ENCODE measurements at regions not wholly inside any gene's neighbourhood (a gene's known extent, or its start where the extent isn't known, plus 50 kb on each side); places are given as distances from the start of the nearest gene placed in this dataset.
A peak's percentile ranks its signal among the peaks of the same experiment; 100 is the strongest.
"Not testable (repeated sequence)": the region's sequence is repeated elsewhere in the genome, so short reads cannot be mapped to it uniquely, and the experiment has no call there.

GRCh38 chr6:97459535-97459934 is 176.5 kb upstream of the MMS22L start:
- DNase-seq: no peak

DNA sequence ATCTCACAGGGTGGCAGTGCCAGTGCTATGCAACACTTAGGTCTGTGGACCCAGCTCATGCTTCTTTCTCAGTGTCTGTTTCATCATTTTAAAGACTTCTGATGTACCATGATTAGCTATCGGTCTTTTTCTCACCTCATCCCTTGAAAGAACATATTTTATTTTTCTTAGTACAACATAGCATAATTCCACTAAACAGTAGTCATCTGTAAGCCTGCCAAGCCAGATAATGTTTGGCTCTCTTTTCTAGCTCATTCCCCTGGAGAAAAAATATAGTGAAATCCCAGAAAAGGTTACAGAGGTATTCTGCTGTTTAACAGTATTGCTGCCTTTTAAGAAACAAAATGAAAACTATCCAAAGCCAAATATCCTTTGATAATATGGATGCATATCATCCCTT is 177.0 kb upstream of the MMS22L start:
- DNase-seq: no peak

DNA sequence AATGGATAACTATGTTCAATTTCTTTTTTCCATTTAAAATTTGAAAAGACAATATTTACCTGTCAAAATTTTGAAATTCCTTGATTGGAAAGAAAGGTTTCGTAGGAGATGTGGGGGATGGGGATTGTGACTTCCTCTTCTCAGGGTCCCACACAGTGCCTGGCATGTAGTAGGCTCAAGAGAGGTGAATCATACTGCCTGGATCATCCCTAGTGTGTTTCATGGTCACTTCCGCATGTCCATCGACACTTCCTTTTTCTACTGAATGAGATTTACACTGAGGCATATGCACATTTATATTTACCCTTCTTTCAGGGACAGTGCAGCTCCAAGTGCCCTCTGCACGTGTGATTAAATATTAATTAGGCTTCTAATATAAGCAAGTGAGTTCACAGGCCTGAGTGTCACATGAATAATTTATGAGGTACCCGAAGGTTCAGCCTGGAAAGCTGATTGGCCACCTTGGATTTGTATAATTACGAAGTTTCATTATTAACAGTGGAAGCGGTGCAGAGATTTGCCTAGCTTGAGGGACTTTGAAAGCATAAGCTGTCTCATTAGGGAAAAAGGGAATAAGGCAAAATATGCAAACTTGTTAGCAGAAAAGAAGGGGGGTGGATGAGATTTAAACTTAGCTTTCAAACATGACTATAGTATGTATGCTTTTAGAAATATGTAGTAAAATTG is 177.5 kb upstream of the MMS22L start:
- no peak for DNase-seq

GRCh38 chr6:97461218-97461617 is 178.2 kb upstream of the MMS22L start:
- DNase-seq: no peak

DNA sequence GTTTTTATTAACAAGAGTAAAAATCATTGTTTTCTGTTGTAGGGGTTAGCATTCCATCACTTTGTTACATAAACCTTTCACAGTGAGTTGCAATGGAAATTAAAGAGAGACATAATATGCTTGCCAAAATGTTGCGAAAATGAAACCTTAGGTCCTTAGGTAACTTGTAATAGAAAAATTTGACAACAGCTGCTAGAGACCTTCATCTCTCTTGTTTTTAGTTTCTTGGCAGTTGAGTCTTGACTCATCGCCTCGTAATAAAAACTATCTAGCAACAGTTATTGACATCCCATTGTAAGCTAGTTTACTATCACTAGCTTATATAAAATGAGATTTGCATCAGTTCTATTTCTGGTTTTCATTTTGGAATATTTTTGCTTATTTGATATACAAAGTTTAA is 179.0 kb upstream of the MMS22L start:
- DNase-seq: no peak

DNA sequence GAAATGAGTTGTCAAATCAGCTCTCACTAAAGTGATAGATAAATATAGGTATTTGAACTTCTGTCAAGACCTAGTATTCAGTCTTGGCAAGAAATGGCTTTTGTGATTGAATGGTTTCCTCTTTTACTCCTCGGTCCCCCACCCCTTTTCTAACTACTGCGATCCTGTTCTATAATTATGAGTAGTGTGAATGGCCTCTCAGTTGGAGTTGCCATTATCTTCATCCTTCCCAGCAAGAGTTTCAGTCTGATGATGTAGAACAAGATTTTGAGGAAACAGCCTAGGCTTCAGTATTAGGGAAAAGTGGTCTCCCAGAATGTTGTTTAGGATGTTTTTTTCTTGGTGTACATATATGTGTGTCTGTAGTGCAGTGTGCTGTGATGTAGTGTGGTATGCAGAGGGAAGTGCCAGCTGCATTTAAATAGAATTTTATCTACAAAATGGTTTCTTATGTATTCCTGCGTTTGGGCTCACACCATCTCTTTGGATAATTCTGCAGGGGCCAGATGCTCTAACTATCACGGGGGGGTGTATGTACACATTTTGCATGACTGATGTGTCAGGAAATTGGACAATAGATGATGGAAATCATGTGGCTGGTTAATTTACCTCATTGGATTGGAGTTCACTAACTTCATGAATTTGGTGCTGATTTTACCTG is 180.1 kb upstream of the MMS22L start:
- DNase-seq: no peak

- no peak for DNase-seq
Observed at GRCh38 chr6:97465877-97466561, 183.0 kb upstream of the MMS22L start.

- no peak for DNase-seq
Observed at GRCh38 chr6:97468981-97469380, 186.0 kb upstream of the MMS22L start.

- DNase-seq: no peak
Observed at GRCh38 chr6:97469451-97469850, 186.4 kb upstream of the MMS22L start.

DNA sequence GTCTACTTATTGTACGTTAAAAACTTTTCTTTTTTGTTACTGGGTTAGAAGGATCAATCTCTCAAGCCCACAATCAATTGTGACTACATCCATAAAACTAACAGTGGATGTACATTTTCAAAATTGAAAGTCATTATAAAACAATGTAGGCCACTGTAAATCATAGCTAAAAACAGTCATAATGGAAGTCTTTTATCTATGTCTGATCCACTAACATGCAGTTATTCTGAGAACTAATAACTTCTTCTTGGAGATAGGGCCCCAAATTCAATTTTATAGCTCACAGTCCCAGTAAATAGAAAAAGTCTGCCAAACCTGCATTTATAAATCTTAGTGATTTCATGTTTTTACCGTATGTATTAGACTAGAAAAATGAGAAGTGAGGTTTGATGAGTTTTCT is 187.3 kb upstream of the MMS22L start:
- DNase-seq: no peak

DNA sequence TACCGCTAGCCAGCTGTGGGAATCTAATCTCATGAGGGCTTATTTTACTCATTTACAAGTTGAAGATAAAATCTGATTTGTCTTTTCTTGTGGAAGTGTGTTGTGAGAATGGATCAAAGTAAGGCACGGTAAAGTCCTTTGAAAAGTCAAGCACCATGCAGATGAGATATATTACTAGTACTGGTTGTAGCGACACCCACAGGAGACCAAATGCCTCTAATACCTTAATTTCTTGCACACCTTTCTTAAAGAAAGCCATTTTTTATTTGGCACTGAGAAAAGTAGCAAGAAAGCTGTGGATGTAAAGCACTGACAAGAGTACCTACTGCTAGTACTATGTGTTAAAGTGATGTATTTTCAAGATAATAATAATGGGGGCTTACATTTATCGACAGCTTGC is 191.0 kb upstream of the MMS22L start:
- DNase-seq: no peak

- peak; percentile 65 for DNase-seq
Observed at GRCh38 chr6:97497713-97498331, 214.8 kb upstream of the MMS22L start.

- no peak for DNase-seq
Observed at GRCh38 chr6:97501853-97502252, 218.8 kb upstream of the MMS22L start.

- DNase-seq: no peak
Observed at GRCh38 chr6:97508646-97509045, 225.6 kb upstream of the MMS22L start.

DNA sequence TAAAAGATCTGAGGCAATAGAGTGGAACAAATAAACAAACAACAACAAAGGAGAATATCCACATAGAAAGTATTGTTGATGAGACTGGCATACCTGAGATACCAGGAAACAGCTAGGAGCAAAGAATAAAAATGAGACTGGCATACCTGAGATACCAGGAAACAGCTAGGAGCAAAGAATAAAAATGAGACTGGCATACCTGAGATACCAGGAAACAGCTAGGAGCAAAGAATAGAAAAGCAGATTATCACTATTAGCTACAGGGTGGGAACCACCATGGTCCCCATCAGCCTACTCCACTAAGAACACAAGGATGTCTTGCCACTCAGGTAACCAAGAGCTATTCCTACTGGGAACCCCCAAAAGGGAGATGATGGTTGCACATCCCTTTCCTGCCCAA is 230.2 kb upstream of the MMS22L start:
- not testable (repeated sequence) for DNase-seq

- DNase-seq: no peak
Observed at GRCh38 chr6:97524811-97525210, 241.8 kb upstream of the MMS22L start.

GRCh38 chr6:97535800-97536199 is 252.8 kb upstream of the MMS22L start:
- DNase-seq: no peak

- no peak for DNase-seq
Observed at GRCh38 chr6:97548354-97548753, 265.3 kb upstream of the MMS22L start.

- no peak for DNase-seq
Observed at GRCh38 chr6:97557355-97557754, 274.3 kb upstream of the MMS22L start.

DNA sequence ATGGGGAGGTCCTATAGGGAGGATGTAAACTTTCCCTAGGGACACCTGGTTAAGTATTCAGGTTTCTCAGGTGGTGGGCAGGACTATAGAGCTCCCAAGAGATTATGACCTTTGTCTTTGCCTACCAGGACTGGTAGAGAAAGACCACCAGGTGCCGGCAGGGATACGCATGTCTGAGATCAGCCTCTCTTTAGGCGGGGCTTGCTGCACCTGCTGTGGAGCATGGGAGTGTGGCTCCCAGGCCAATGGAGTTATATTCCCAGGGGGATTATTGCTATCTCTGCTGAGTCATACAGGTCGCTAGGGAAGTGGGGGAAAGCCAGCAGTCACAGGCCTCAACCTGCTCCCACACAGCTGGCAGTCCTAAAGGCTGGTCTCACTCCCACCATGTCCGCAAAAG is 280.5 kb upstream of the MMS22L start:
- DNase-seq: no peak

GRCh38 chr6:97572943-97573342 is 289.9 kb upstream of the MMS22L start:
- no peak for DNase-seq

DNA sequence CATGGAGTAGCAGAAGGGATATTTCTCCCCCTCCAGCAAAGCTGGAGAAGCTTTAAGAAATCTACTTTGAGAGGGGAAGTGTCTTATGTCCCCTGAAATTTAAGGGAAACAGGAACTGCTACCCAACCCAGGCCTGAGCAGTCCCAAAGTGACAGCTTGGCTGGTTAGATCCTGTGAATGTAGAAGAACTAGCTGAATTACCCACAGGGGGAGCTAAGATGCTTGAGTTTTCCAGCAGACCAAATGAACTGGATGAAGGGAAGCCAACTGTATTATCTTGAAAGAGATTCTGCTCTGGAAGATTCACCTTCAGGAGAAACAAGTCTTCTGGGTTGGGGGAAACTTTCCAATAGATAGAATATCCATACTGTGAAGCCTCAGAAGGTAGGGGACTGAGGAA is 303.3 kb upstream of the MMS22L start:
- no peak for DNase-seq

- DNase-seq: no peak
Observed at GRCh38 chr6:97591955-97592354, 308.9 kb upstream of the MMS22L start.

- DNase-seq: no peak
Observed at GRCh38 chr6:97594844-97595243, 311.8 kb upstream of the MMS22L start.
